HCT116 (cell line): ENCODE measurements at regions not wholly inside any gene's neighbourhood (a gene's known extent, or its start where the extent isn't known, plus 50 kb on each side); places are given as distances from the start of the nearest gene placed in this dataset.

Experiments
- ATAC-seq: fragments of 200-7000 bp; cut with Tn5 transposase; 2 replicates; pipeline ENCODE4 v1.9.1; 2020; ENCODE audit warnings: mild to moderate bottlenecking, moderate library complexity
- BruUV-seq: library from RNA; stranded (reverse); fragments of 400-500 nt; replicated peaks from 2 replicates; lab custom pipeline; 2021; lab: Mats Ljungman, UMichigan
- CTCF ChIA-PET: fragments of 300-600 bp; sonication (Branson Sonifier 250); formaldehyde crosslinking; loops from one replicate; lab custom pipeline; 2021; ENCODE audit warnings: antibody characterized with exemption; lab: Charles Lee
- POLR2A ChIA-PET: fragments of 300-600, 350-600 bp; sonication (Branson Sonifier 250); formaldehyde crosslinking; loops from one replicate; lab custom pipeline; 2021; ENCODE audit warnings: antibody characterized with exemption; lab: Charles Lee
- RAD21 ChIA-PET, 2 experiments: fragments of 300-600 bp; sonication (Branson Sonifier 250); formaldehyde crosslinking; loops; one replicate each; lab custom pipeline; 2023; ENCODE audit warnings: low total read pairs in 2 of 2; ENCODE audit not compliant: uncharacterized antibody in 2 of 2, unreplicated experiment in 2 of 2, low non-redundant PET in 1 of 2; lab: Charles Lee
- DNase-seq: peaks from one replicate; pipeline ENCODE4 v3.0.0-alpha.2; 2010; ENCODE audit warnings: low read depth, low spot score
- H2AFZ ChIP-seq: fragments of 200-600 bp; shearing (Covaris generic), sonication (generic); 2 replicates; pipeline ENCODE4 v1.6.1; 2017; ENCODE audit warnings: low read depth, mixed run types, mixed read lengths, antibody characterized with exemption, low read length; ENCODE audit not compliant: poor library complexity, severe bottlenecking
- H3K27ac ChIP-seq: 2 replicates; pipeline ENCODE4 v1.5.1; 2012; ENCODE audit warnings: low read depth, low read length
- H3K27me3 ChIP-seq: fragments of 200-600 bp; sonication (generic); 2 replicates; pipeline ENCODE4 v1.6.1; 2016; ENCODE audit warnings: mixed run types, low read length, mixed read lengths; ENCODE audit not compliant: insufficient read depth
- H3K36me3 ChIP-seq, 2 experiments: fragments of 200-500 bp in 1 of 2; fragments of 200-600 bp in 1 of 2; sonication (Bioruptor generic) in 1 of 2; sonication (generic) in 1 of 2; 2 replicates each; pipeline versions ENCODE4 v1.5.1 to v1.6.1; 2014 to 2016; ENCODE audit warnings: low read length in 2 of 2, inconsistent platforms in 1 of 2, mixed read lengths in 1 of 2, mixed run types in 1 of 2; ENCODE audit not compliant: insufficient read depth in 2 of 2, control insufficient read depth in 1 of 2
- H3K4me1 ChIP-seq, 2 experiments: fragments of 200-600 bp in 1 of 2; sonication (generic) in 1 of 2; 2 replicates each; pipeline versions ENCODE4 v1.5.1 to v1.6.1; 2012 to 2017; ENCODE audit warnings: low read length in 2 of 2, inconsistent platforms in 1 of 2, mild to moderate bottlenecking in 1 of 2, mixed read lengths in 1 of 2, mixed run types in 1 of 2, moderate library complexity in 1 of 2; ENCODE audit not compliant: insufficient read depth in 2 of 2, control insufficient read depth in 1 of 2
- H3K4me2 ChIP-seq: fragments of 200-600 bp; sonication (generic); 2 replicates; pipeline ENCODE4 v1.6.1; 2017; ENCODE audit warnings: mixed run types, low read length, mixed read lengths
- H3K4me3 ChIP-seq, 2 experiments: fragments of 200-600 bp in 1 of 2; sonication (generic) in 1 of 2; replicated peaks in 1 of 2; 2 replicates each; pipeline ENCODE4 v1.5.1; 2011 to 2016; ENCODE audit warnings: low read length in 2 of 2, control low read depth in 1 of 2, low read depth in 1 of 2, mild to moderate bottlenecking in 1 of 2, mixed read lengths in 1 of 2, mixed run types in 1 of 2
- H3K79me2 ChIP-seq: fragments of 200-600 bp; sonication (generic); 2 replicates; pipeline ENCODE4 v1.6.1; 2017; ENCODE audit warnings: mild to moderate bottlenecking, mixed run types, low read length, moderate library complexity, mixed read lengths; ENCODE audit not compliant: insufficient read depth
- H3K9ac ChIP-seq: fragments of 200-600 bp; sonication (generic); 2 replicates; pipeline ENCODE4 v1.6.1; 2016; ENCODE audit warnings: low read length, mixed read lengths
- H3K9me2 ChIP-seq: fragments of 200-600 bp; sonication (generic), shearing (Covaris generic); 2 replicates; pipeline ENCODE4 v1.6.1; 2017; ENCODE audit warnings: mixed run types, mild to moderate bottlenecking, moderate library complexity; ENCODE audit not compliant: insufficient read depth
- H3K9me3 ChIP-seq, 2 experiments: fragments of 200-500 bp in 1 of 2; fragments of 200-600 bp in 1 of 2; sonication (Bioruptor generic) in 1 of 2; sonication (generic) in 1 of 2; 2 replicates each; pipeline ENCODE4 v1.6.1; 2014 to 2017; ENCODE audit warnings: low read length in 2 of 2, mixed read lengths in 2 of 2, inconsistent platforms in 1 of 2, low read depth in 1 of 2, mild to moderate bottlenecking in 1 of 2, mixed run types in 1 of 2, moderate library complexity in 1 of 2; ENCODE audit not compliant: control insufficient read depth in 1 of 2, insufficient read depth in 1 of 2
- H4K20me1 ChIP-seq: fragments of 200-600 bp; sonication (generic), shearing (Covaris generic); 2 replicates; pipeline ENCODE4 v1.6.1; 2017; ENCODE audit warnings: mixed run types, mild to moderate bottlenecking, moderate library complexity; ENCODE audit not compliant: insufficient read depth
- CBX3 ChIP-seq: IDR thresholded peaks from 2 replicates; pipeline ENCODE4 v1.6.1; 2012; ENCODE audit warnings: low read depth
- ELF1 ChIP-seq: IDR thresholded peaks from 2 replicates; pipeline ENCODE4 v1.6.1; 2012; ENCODE audit warnings: low read depth, borderline replicate concordance
- EZH2 ChIP-seq: fragments of 200-600 bp; sonication (generic); IDR thresholded peaks from 2 replicates; pipeline ENCODE4 v1.6.1; 2017; ENCODE audit warnings: antibody characterized with exemption, mixed run types
- RAD21 ChIP-seq: IDR thresholded peaks from 2 replicates; pipeline ENCODE4 v1.6.1; 2012; ENCODE audit warnings: low read depth, mild to moderate bottlenecking
- SRF ChIP-seq: IDR thresholded peaks from 2 replicates; pipeline ENCODE4 v1.6.1; 2012; ENCODE audit warnings: low read depth
- TCF7L2 ChIP-seq: IDR thresholded peaks from 2 replicates; pipeline ENCODE4 v1.7.0; 2011; ENCODE audit warnings: borderline replicate concordance, inconsistent platforms; ENCODE audit not compliant: insufficient read depth, insufficient read length; ENCODE audit errors: extremely low read depth
- intact Hi-C: fragments of 100-400 bp; cut with micrococcal nuclease; formaldehyde crosslinking; loops from 2 replicates; pipeline ENCODE4 v1.10.0; 2022
- TF ChIP-seq, protein P1 (sequence below): IDR thresholded peaks from 2 replicates; pipeline ENCODE4 v1.6.1; 2011; ENCODE audit warnings: mild to moderate bottlenecking, low read length, moderate library complexity; ENCODE audit not compliant: insufficient replicate concordance; ENCODE audit errors: extremely low read depth
- TF ChIP-seq, protein P2 (sequence below): IDR thresholded peaks from 2 replicates; pipeline ENCODE4 v1.6.1; 2012; ENCODE audit warnings: low read depth

DNA sequence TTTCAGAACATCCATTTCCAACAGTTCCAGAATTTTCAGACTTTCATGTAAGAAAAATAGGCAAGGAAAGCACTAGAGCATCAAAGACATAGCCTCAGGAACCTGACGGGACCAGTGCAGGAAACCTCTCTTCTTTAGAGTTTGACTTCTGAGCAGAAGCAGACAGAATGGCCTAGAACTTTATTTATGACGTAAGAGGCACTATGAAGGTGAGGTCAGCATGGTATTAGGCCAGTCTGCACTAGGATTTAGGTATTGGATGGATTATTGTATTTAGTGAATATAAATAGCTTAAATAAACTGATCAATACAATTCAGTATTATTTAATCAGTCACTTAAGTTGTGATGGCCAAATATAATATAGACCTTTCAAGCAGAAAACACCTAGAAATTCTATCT is 117.6 kb downstream of the CYRIA start (continued):
- TF ChIP-seq, protein P1, sequence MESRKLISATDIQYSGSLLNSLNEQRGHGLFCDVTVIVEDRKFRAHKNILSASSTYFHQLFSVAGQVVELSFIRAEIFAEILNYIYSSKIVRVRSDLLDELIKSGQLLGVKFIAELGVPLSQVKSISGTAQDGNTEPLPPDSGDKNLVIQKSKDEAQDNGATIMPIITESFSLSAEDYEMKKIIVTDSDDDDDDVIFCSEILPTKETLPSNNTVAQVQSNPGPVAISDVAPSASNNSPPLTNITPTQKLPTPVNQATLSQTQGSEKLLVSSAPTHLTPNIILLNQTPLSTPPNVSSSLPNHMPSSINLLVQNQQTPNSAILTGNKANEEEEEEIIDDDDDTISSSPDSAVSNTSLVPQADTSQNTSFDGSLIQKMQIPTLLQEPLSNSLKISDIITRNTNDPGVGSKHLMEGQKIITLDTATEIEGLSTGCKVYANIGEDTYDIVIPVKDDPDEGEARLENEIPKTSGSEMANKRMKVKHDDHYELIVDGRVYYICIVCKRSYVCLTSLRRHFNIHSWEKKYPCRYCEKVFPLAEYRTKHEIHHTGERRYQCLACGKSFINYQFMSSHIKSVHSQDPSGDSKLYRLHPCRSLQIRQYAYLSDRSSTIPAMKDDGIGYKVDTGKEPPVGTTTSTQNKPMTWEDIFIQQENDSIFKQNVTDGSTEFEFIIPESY: no peak
- TF ChIP-seq ELF1: no peak
- TF ChIP-seq TCF7L2: no peak
- TF ChIP-seq RAD21: no peak
- no peak for TF ChIP-seq CBX3
- no peak for TF ChIP-seq SRF

DNA sequence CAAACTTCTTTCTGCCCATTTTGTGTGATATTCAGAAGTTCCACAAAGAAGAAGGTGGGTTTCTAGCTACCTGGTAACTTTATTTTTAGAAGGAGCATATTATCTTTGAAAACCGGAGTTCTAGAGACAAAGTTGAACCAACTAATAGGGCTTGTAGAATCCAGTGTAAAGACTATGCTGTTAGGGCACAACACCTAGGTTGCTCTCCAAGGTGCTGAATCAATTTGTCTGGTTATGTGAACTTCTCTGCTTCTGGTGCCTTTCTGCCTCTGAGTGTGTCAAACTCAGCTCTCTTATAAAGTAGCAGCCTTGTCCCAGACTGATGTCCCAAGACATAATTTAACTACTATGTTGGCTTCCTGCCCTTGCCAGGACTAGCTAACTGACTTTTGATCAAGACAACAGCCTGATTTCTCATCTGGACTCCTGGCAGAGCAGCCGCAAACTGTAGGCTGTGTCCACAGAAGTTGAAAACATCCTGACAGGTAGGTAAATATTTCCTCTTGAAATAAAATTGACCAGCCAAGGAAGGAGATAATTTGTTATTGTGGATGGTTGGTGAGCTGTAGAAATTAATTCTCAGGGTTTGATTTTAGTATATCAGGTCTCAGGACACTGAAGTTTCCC is 119.4 kb downstream of the CYRIA start:
- no peaks in the 10 kb centered on the region for H3K4me1 ChIP-seq
- POLR2A ChIA-PET: no interaction called here
- no peak overlapping the region for H3K9ac ChIP-seq
- H3K27ac ChIP-seq: no peak overlapping the region
- no peaks in the 10 kb centered on the region for H3K36me3 ChIP-seq
- TF ChIP-seq, protein P2, sequence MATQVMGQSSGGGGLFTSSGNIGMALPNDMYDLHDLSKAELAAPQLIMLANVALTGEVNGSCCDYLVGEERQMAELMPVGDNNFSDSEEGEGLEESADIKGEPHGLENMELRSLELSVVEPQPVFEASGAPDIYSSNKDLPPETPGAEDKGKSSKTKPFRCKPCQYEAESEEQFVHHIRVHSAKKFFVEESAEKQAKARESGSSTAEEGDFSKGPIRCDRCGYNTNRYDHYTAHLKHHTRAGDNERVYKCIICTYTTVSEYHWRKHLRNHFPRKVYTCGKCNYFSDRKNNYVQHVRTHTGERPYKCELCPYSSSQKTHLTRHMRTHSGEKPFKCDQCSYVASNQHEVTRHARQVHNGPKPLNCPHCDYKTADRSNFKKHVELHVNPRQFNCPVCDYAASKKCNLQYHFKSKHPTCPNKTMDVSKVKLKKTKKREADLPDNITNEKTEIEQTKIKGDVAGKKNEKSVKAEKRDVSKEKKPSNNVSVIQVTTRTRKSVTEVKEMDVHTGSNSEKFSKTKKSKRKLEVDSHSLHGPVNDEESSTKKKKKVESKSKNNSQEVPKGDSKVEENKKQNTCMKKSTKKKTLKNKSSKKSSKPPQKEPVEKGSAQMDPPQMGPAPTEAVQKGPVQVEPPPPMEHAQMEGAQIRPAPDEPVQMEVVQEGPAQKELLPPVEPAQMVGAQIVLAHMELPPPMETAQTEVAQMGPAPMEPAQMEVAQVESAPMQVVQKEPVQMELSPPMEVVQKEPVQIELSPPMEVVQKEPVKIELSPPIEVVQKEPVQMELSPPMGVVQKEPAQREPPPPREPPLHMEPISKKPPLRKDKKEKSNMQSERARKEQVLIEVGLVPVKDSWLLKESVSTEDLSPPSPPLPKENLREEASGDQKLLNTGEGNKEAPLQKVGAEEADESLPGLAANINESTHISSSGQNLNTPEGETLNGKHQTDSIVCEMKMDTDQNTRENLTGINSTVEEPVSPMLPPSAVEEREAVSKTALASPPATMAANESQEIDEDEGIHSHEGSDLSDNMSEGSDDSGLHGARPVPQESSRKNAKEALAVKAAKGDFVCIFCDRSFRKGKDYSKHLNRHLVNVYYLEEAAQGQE: peak; percentile 82
- TF ChIP-seq EZH2: no peak
- TF ChIP-seq, all 23 proteins: peak for 1
- no peak overlapping the region for H3K4me3 ChIP-seq
- no peak overlapping the region for H3K4me2 ChIP-seq
- H3K9me3 ChIP-seq: no peaks in the 10 kb centered on the region
- H3K27me3 ChIP-seq: no peaks in the 10 kb centered on the region
- DNase-seq (no peak), ATAC-seq (no peak)
- ChIA-PET RAD21 (no interaction called here), CTCF (no interaction called here)
- BruUV-seq: no TSS peak
- no peaks in the 10 kb centered on the region for H4K20me1 ChIP-seq
- H2AFZ ChIP-seq: no peak overlapping the region
- intact Hi-C loops: no loop called here
- H3K9me2 ChIP-seq: no peaks in the 10 kb centered on the region
- H3K79me2 ChIP-seq: no peaks in the 10 kb centered on the region
